ENCODE measurements at regions not wholly inside any gene's neighbourhood (a gene's known extent, or its start where the extent isn't known, plus 50 kb on each side); places are given as distances from the start of the nearest gene placed in this dataset.

GRCh38 chr6:126662966-126663365 is 323.1 kb downstream of the CENPW start:
- H3K9me3 ChIP-seq (replicated peaks; ENCODE audit: control insufficient read depth, insufficient read depth, low read length), result no peaks in the 10 kb centered on the region
- intact Hi-C loops (cut with micrococcal nuclease; ENCODE audit: unreplicated experiment), result no loop called here
- ChIA-PET RAD21 (ENCODE audit: unreplicated experiment) (no interaction called here), POLR2A (no interaction called here), CTCF (no interaction called here), SMC1A (ENCODE audit: uncharacterized antibody, unreplicated experiment) (no interaction called here)
- H3K27ac ChIP-seq (ENCODE audit: control insufficient read depth, insufficient read depth), result no peak overlapping the region
- H3K9ac ChIP-seq (ENCODE audit: control insufficient read depth, insufficient read depth, low read length), result no peak overlapping the region
- TF ChIP-seq NR2C1 (IDR thresholded peaks at IDR 0.05), result no peak
- TF ChIP-seq, protein P1, sequence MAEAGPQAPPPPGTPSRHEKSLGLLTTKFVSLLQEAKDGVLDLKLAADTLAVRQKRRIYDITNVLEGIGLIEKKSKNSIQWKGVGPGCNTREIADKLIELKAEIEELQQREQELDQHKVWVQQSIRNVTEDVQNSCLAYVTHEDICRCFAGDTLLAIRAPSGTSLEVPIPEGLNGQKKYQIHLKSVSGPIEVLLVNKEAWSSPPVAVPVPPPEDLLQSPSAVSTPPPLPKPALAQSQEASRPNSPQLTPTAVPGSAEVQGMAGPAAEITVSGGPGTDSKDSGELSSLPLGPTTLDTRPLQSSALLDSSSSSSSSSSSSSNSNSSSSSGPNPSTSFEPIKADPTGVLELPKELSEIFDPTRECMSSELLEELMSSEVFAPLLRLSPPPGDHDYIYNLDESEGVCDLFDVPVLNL (IDR thresholded peaks at IDR 0.05; ENCODE audit: low read depth, low read length), result no peak
- no peaks in the 10 kb centered on the region for H3K79me2 ChIP-seq (ENCODE audit: control insufficient read depth, insufficient read depth, low read length)
- in situ Hi-C loops (cut with MboI), result loop anchor here (25.0 kb wide), 1 partner anchor 651 kb away; no protein-coding TSS in a partner anchor
- ATAC-seq (no peak), DNase-seq (ENCODE audit: low read depth, low spot score) (no peak), FAIRE-seq (no peak)
- H4K20me1 ChIP-seq (ENCODE audit: control insufficient read depth, insufficient read depth), result no peaks in the 10 kb centered on the region
- BruUV-seq (replicated peaks), result no TSS peak
- no peaks in the 10 kb centered on the region for H3K27me3 ChIP-seq (replicated peaks in 1 of 2; ENCODE audit: control insufficient read depth in 2 of 2, insufficient read depth in 2 of 2, low read length in 1 of 2)
- H3K4me2 ChIP-seq (ENCODE audit: control insufficient read depth, insufficient read depth), result no peak overlapping the region
- no peaks in the 10 kb centered on the region for H3K4me1 ChIP-seq (ENCODE audit: control insufficient read depth, insufficient read depth, low read length)
- no peak overlapping the region for H3K4me3 ChIP-seq
- no peak overlapping the region for H2AFZ ChIP-seq (ENCODE audit: control insufficient read depth, low read depth, low read length)
- H3K36me3 ChIP-seq (ENCODE audit: control insufficient read depth in 2 of 2, insufficient read depth in 2 of 2, low read length in 1 of 2), result no peaks in the 10 kb centered on the region

- in situ Hi-C loops (cut with MboI), result loop anchor here (25.0 kb wide), 1 partner anchor 652 kb away; no protein-coding TSS in a partner anchor
- Histone ChIP-seq H3K79me2 (ENCODE audit: control insufficient read depth, insufficient read depth, low read length) (no peaks in the 10 kb centered on the region), H4K20me1 (ENCODE audit: control insufficient read depth, insufficient read depth) (no peaks in the 10 kb centered on the region), H3K9ac (ENCODE audit: control insufficient read depth, insufficient read depth, low read length) (no peak overlapping the region), H3K27me3 (replicated peaks in 1 of 2; ENCODE audit: control insufficient read depth in 2 of 2, insufficient read depth in 2 of 2, low read length in 1 of 2) (no peaks in the 10 kb centered on the region), H3K4me1 (ENCODE audit: control insufficient read depth, insufficient read depth, low read length) (no peaks in the 10 kb centered on the region), H3K27ac (ENCODE audit: control insufficient read depth, insufficient read depth) (no peak overlapping the region), H3K4me2 (ENCODE audit: control insufficient read depth, insufficient read depth) (no peak overlapping the region), H2AFZ (ENCODE audit: control insufficient read depth, low read depth, low read length) (no peak overlapping the region), H3K36me3 (ENCODE audit: control insufficient read depth in 2 of 2, insufficient read depth in 2 of 2, low read length in 1 of 2) (no peaks in the 10 kb centered on the region), H3K4me3 (no peak overlapping the region), H3K9me3 (replicated peaks; ENCODE audit: control insufficient read depth, insufficient read depth, low read length) (no peaks in the 10 kb centered on the region)
- WGBS (ENCODE audit: insufficient coverage, insufficient replicate concordance, low lambda C conversion rate, missing lambda C conversion rate), result 0% methylated on average over 1 of the region's 1 CpG
- RAD21 ChIA-PET (ENCODE audit: unreplicated experiment), result no interaction called here
- FAIRE-seq (no peak), ATAC-seq (no peak), DNase-seq (ENCODE audit: low read depth, low spot score) (no peak)
- SMC1A ChIA-PET (ENCODE audit: uncharacterized antibody, unreplicated experiment), result no interaction called here
- TF ChIP-seq POLR2A (IDR thresholded peaks at IDR 0.05; ENCODE audit: low read depth, low read length) (no peak), ATF7 (IDR thresholded peaks at IDR 0.05; ENCODE audit: low read depth) (no peak), SMC3 (IDR thresholded peaks at IDR 0.05; ENCODE audit: borderline replicate concordance, low read length) (no peak), SUZ12 (IDR thresholded peaks at IDR 0.05; ENCODE audit: unreplicated experiment) (no peak), NFYB (IDR thresholded peaks at IDR 0.05; ENCODE audit: insufficient read depth, low read depth, low read length) (no peak), CREM (IDR thresholded peaks at IDR 0.05; ENCODE audit: low read depth) (no peak), CBX5 (IDR thresholded peaks at IDR 0.05; ENCODE audit: low read depth) (no peak), HDAC2 (IDR thresholded peaks at IDR 0.05) (no peak), ZBTB11 (CRISPR knock-in tag; IDR thresholded peaks at IDR 0.05) (no peak), SIX5 (IDR thresholded peaks at IDR 0.05; ENCODE audit: low read depth, low read length, severe bottlenecking) (no peak)
- TF ChIP-seq, protein P2, sequence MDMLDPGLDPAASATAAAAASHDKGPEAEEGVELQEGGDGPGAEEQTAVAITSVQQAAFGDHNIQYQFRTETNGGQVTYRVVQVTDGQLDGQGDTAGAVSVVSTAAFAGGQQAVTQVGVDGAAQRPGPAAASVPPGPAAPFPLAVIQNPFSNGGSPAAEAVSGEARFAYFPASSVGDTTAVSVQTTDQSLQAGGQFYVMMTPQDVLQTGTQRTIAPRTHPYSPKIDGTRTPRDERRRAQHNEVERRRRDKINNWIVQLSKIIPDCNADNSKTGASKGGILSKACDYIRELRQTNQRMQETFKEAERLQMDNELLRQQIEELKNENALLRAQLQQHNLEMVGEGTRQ (IDR thresholded peaks at IDR 0.05; ENCODE audit: borderline replicate concordance, low read depth, low read length), result no peak
- intact Hi-C loops (cut with micrococcal nuclease; ENCODE audit: unreplicated experiment), result no loop called here
- CTCF ChIA-PET, result no interaction called here
- no TSS peak for BruUV-seq (replicated peaks)
- POLR2A ChIA-PET, result no interaction called here
Measured at GRCh38 chr6:126664271-126664670, 324.4 kb downstream of the CENPW start.

Measured in GM12878 (cell line).